ENCODE measurements at regions not wholly inside any gene's neighbourhood (a gene's known extent, or its start where the extent isn't known, plus 50 kb on each side); places are given as distances from the start of the nearest gene placed in this dataset.

DNA sequence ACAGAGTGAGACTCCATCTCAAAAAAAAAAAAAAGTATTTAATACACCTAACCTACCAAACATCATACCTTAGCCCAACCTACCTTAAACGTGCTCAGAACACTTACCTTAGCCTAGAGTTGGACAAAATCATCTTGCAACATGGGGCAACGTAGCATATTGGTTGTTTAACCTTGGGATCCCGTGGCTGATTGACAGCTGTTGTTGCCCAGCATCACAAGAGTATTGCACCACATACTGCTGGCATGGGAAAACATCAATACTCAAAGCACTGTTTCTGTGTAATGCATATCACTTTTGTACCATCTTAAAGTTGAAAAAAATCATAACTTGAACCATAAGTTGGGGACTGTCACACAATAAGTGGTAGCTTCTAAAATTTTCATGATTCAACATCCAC, 73.8 kb upstream of the MIR17HG start:
- TF ChIP-seq POLR2AphosphoS5 (IDR thresholded peaks at IDR 0.05): no peak
- TF ChIP-seq, protein P1, sequence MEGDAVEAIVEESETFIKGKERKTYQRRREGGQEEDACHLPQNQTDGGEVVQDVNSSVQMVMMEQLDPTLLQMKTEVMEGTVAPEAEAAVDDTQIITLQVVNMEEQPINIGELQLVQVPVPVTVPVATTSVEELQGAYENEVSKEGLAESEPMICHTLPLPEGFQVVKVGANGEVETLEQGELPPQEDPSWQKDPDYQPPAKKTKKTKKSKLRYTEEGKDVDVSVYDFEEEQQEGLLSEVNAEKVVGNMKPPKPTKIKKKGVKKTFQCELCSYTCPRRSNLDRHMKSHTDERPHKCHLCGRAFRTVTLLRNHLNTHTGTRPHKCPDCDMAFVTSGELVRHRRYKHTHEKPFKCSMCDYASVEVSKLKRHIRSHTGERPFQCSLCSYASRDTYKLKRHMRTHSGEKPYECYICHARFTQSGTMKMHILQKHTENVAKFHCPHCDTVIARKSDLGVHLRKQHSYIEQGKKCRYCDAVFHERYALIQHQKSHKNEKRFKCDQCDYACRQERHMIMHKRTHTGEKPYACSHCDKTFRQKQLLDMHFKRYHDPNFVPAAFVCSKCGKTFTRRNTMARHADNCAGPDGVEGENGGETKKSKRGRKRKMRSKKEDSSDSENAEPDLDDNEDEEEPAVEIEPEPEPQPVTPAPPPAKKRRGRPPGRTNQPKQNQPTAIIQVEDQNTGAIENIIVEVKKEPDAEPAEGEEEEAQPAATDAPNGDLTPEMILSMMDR (IDR thresholded peaks at IDR 0.05): no peak
- no peak for TF ChIP-seq POLR2A (IDR thresholded peaks at IDR 0.05)
- intact Hi-C loops (cut with DNase I; ENCODE audit: low total_unique reads): no loop called here

GRCh38 chr13:91277013-91277676, 70.3 kb upstream of the MIR17HG start:
- Histone ChIP-seq H3K27ac (no peak overlapping the region), H3K4me1 (no peaks in the 10 kb centered on the region), H3K9me3 (no peaks in the 10 kb centered on the region), H3K36me3 (no peaks in the 10 kb centered on the region), H3K27me3 (no peaks in the 10 kb centered on the region), H3K4me3 (no peak overlapping the region)
- TF ChIP-seq, protein P1 (IDR thresholded peaks at IDR 0.05): no peak
- TF ChIP-seq POLR2A (IDR thresholded peaks at IDR 0.05): no peak
- DNase-seq (ENCODE audit: low spot score in 2 of 2): no peak
- intact Hi-C loops (cut with DNase I; ENCODE audit: low total_unique reads): no loop called here

More for the DNA sequence above, 73.8 kb upstream of the MIR17HG start:
- no peaks in the 10 kb centered on the region for H3K27me3 ChIP-seq
- no peak overlapping the region for H3K27ac ChIP-seq
- H3K36me3 ChIP-seq: no peaks in the 10 kb centered on the region
- no peak for DNase-seq (ENCODE audit: low spot score in 2 of 2)
- H3K9me3 ChIP-seq: no peaks in the 10 kb centered on the region
- no peak overlapping the region for H3K4me3 ChIP-seq
- H3K4me1 ChIP-seq: no peaks in the 10 kb centered on the region

- Histone ChIP-seq H3K27ac (no peak overlapping the region), H3K9me3 (no peaks in the 10 kb centered on the region), H3K4me1 (no peaks in the 10 kb centered on the region), H3K4me3 (no peak overlapping the region), H3K27me3 (no peaks in the 10 kb centered on the region), H3K36me3 (no peaks in the 10 kb centered on the region)
- no peak for DNase-seq (ENCODE audit: low spot score in 2 of 2)
- intact Hi-C loops (cut with DNase I; ENCODE audit: low total_unique reads): no loop called here
- TF ChIP-seq, protein P1 (IDR thresholded peaks at IDR 0.05): no peak
- TF ChIP-seq POLR2AphosphoS5 (IDR thresholded peaks at IDR 0.05): no peak
- no peak for TF ChIP-seq POLR2A (IDR thresholded peaks at IDR 0.05)
Measured at GRCh38 chr13:91278291-91278690, 69.2 kb upstream of the MIR17HG start.

GRCh38 chr13:91278888-91279287, 68.6 kb upstream of the MIR17HG start:
- no peak for DNase-seq (ENCODE audit: low spot score in 2 of 2)
- Histone ChIP-seq H3K4me1 (no peaks in the 10 kb centered on the region), H3K36me3 (no peaks in the 10 kb centered on the region), H3K9me3 (no peaks in the 10 kb centered on the region), H3K4me3 (no peak overlapping the region), H3K27ac (no peak overlapping the region), H3K27me3 (no peaks in the 10 kb centered on the region)
- TF ChIP-seq, protein P1 (IDR thresholded peaks at IDR 0.05): no peak
- TF ChIP-seq POLR2AphosphoS5 (IDR thresholded peaks at IDR 0.05): no peak
- no peak for TF ChIP-seq POLR2A (IDR thresholded peaks at IDR 0.05)
- intact Hi-C loops (cut with DNase I; ENCODE audit: low total_unique reads): no loop called here

GRCh38 chr13:91280801-91281200, 66.7 kb upstream of the MIR17HG start:
- TF ChIP-seq, protein P1 (IDR thresholded peaks at IDR 0.05): no peak
- TF ChIP-seq POLR2A (IDR thresholded peaks at IDR 0.05) (no peak), POLR2AphosphoS5 (IDR thresholded peaks at IDR 0.05) (no peak)

More at GRCh38 chr13:91280801-91281200, 66.7 kb upstream of the MIR17HG start:
- H3K27me3 ChIP-seq: no peaks in the 10 kb centered on the region
- H3K4me3 ChIP-seq: no peak overlapping the region
- DNase-seq (ENCODE audit: low spot score in 2 of 2): no peak
- H3K36me3 ChIP-seq: no peaks in the 10 kb centered on the region
- intact Hi-C loops (cut with DNase I; ENCODE audit: low total_unique reads): no loop called here
- H3K4me1 ChIP-seq: no peaks in the 10 kb centered on the region
- no peak overlapping the region for H3K27ac ChIP-seq
- no peaks in the 10 kb centered on the region for H3K9me3 ChIP-seq
